HepG2 (cell line): ENCODE measurements at regions not wholly inside any gene's neighbourhood (a gene's known extent, or its start where the extent isn't known, plus 50 kb on each side); places are given as distances from the start of the nearest gene placed in this dataset.

Source experiments
- CCAR2 ChIP-seq: fragments of 200-400 bp; formaldehyde crosslinking; optimal IDR thresholded peaks from 2 replicates; pipeline ENCODE3; 2018; ENCODE audit warnings: low read depth, mild to moderate bottlenecking, low read length, moderate library complexity
- EEA1 ChIP-seq: sonication (generic); formaldehyde crosslinking; IDR thresholded peaks from 2 replicates; pipeline ENCODE4 v1.5.1; 2020; ENCODE audit warnings: mild to moderate bottlenecking, missing genetic modification reagents, borderline replicate concordance
- THAP11 ChIP-seq: IDR thresholded peaks from 2 replicates; pipeline ENCODE4 v1.6.1; 2016; ENCODE audit warnings: missing biosample characterization, missing genetic modification reagents
- ZFP36 ChIP-seq: fragments of 150-350 bp; IDR thresholded peaks from 2 replicates; pipeline ENCODE4 v1.6.1; 2018; ENCODE audit warnings: borderline replicate concordance, low read length, low read depth; ENCODE audit not compliant: partially characterized antibody
- ZNF546 ChIP-seq: sonication (generic); formaldehyde crosslinking; conservative IDR thresholded peaks from 2 replicates; pipeline ENCODE4 v1.8.1; 2023; ENCODE audit warnings: mild to moderate bottlenecking, missing genetic modification reagents
- TF ChIP-seq, protein P1 (sequence below): IDR thresholded peaks from 2 replicates; pipeline ENCODE4 v1.6.1; 2016
- TF ChIP-seq, protein P2 (sequence below): sonication (generic); formaldehyde crosslinking; IDR thresholded peaks from 2 replicates; pipeline ENCODE4 v1.5.0; 2020; ENCODE audit warnings: mild to moderate bottlenecking, missing genetic modification reagents, moderate library complexity

DNA sequence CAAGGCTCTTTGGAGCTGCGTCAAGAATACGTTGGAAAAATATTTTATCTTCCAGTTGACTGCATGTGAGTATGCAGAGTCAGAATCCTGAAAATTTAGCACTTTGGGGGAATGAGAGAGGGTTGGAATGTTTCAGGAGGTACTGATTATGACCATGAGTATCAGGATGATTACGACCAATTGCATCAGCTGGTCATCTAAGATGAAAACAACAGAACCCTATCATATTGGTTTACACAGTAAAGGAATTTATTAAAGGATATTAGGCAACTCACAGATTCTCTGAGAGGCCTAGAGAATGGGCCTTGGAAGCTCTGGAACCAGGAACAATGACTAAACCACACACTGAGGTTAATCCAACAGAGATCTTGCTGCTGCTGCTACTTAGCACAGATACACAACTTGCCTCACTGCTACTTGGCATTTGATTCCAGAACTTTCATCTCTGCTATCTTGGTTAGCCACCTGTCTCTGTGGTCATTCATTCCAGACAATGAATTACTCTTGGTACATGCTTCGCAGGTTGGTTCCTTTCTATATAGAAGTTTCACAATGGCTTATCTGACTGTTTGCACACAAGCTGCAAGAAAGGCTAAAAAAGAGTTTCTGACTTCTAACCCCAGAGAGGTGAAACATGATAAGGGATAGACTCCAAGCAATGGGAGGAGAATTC is 68.0 kb upstream of the CTTNBP2 start:
- no peak for TF ChIP-seq CCAR2
- TF ChIP-seq EEA1 (CRISPR knock-in tag): no peak
- TF ChIP-seq, protein P1, sequence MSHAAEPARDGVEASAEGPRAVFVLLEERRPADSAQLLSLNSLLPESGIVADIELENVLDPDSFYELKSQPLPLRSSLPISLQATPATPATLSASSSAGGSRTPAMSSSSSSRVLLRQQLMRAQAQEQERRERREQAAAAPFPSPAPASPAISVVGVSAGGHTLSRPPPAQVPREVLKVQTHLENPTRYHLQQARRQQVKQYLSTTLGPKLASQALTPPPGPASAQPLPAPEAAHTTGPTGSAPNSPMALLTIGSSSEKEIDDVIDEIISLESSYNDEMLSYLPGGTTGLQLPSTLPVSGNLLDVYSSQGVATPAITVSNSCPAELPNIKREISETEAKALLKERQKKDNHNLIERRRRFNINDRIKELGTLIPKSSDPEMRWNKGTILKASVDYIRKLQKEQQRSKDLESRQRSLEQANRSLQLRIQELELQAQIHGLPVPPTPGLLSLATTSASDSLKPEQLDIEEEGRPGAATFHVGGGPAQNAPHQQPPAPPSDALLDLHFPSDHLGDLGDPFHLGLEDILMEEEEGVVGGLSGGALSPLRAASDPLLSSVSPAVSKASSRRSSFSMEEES: no peak
- no peak for TF ChIP-seq ZNF546 (CRISPR knock-in tag)
- TF ChIP-seq ZFP36: no peak
- TF ChIP-seq, protein P2, sequence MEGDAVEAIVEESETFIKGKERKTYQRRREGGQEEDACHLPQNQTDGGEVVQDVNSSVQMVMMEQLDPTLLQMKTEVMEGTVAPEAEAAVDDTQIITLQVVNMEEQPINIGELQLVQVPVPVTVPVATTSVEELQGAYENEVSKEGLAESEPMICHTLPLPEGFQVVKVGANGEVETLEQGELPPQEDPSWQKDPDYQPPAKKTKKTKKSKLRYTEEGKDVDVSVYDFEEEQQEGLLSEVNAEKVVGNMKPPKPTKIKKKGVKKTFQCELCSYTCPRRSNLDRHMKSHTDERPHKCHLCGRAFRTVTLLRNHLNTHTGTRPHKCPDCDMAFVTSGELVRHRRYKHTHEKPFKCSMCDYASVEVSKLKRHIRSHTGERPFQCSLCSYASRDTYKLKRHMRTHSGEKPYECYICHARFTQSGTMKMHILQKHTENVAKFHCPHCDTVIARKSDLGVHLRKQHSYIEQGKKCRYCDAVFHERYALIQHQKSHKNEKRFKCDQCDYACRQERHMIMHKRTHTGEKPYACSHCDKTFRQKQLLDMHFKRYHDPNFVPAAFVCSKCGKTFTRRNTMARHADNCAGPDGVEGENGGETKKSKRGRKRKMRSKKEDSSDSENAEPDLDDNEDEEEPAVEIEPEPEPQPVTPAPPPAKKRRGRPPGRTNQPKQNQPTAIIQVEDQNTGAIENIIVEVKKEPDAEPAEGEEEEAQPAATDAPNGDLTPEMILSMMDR (CRISPR knock-in tag): no peak
- TF ChIP-seq THAP11 (CRISPR knock-in tag): no peak
